Activated CD8-positive, alpha-beta memory T cell treated with anti-CD3 and anti-CD28 coated beads for 48 hours (primary cell): ENCODE measurements at regions not wholly inside any gene's neighbourhood (a gene's known extent, or its start where the extent isn't known, plus 50 kb on each side); places are given as distances from the start of the nearest gene placed in this dataset.

ENCODE experiments used
- DNase-seq, 3 experiments: peaks; one replicate each; pipeline ENCODE4 v3.0.0-alpha.2; 2020; ENCODE audit warnings: low read depth in 2 of 3, low spot score in 2 of 3

DNA sequence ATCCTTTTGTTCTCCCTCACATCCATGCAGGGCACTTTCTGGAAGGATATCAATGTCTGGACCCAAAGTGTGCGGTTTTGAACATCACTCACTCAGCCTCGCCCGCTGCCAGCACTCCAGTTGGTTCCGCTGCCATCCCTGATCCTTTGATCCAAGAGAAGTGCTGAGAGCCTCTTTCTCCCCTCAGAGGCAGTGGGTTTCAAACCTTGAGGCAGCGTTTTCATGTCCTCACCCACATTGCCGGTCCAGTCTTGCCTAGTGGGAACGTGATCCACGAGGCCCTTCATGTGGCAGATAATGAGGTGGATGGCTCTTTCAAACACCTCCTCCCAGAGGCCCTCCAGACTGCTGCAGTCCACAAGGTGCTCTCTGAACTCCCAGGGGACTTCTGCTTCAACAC is 122.2 kb downstream of the ACTL8 start:
- no peak for DNase-seq

DNA sequence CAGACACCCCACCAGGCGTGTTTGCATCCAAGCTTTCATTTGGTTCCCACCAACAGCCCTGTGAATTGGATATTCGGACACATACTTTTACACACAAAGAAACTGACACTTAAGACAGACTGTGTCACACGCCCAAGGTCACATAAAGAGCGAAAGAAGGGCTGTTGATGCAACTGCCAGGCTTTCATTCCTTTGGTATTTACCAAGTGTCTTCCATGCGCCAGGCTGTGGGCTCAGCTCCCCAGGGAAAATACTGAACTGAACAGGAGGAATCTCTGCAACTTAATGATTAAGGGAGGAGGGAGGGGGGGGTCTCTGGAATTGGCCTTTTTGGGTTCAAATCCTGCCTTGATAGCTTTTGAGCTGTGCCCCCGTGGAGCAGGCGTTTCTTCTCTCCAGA is 122.8 kb downstream of the ACTL8 start:
- no peak for DNase-seq

DNA sequence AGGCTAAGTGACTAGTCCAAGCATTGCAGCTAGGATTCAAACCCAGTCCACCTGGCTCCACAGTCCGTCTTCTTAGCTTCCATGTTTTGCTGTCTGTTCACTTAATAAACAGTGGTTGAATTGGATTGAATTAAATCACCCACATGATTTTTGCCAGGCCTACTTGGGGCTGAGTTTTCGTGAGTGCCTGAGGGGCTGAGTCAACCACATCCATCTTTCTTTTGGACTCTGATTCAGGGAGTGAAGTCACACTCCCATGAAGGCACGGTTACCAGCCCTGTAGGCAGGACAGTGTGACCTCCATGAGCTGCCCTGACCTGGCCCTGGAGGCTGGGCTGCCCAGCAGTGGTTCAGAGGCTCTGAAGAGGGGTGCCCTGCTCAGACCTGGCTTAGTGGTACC is 123.7 kb downstream of the ACTL8 start:
- DNase-seq: no peak

DNA sequence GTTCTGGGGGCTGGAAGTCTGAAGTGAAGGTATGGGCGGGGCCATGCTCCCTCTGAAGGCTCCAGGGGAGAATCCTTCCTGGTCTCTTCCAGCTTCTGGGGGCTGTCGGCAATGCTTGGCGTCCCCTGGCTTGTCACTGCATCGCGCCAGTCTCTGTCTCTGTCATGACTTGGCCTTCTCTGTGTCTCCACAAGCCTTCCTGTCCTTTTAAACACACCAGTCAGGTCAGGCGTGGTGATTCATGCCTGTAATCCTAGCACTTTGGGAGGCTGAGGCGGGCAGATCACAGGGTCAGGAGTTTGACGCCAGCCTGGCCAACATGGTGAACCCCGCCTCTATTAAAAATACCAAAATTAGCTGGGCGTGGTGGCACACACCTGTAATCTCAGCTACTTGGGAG is 125.3 kb downstream of the ACTL8 start:
- no peak for DNase-seq

DNA sequence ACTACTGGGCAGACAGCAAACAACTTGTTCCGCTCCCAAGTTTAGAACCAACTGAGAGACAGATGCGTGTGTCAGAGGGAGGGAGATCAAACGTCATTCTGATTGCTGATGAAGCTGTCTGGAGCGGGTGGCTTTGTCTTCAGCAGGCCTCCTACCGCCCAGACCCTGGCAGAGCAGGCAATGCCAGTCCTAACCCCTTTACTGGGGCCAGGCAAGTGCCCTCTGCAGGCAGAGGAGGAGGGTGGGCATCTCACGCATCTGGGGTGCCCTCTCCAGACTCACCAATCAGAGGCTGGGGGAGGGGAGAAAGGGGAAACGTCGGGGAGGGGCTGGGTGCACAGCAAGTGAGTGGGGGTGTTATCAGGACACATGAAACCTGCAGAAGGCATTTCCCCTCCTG is 126.6 kb downstream of the ACTL8 start:
- no peak for DNase-seq

DNA sequence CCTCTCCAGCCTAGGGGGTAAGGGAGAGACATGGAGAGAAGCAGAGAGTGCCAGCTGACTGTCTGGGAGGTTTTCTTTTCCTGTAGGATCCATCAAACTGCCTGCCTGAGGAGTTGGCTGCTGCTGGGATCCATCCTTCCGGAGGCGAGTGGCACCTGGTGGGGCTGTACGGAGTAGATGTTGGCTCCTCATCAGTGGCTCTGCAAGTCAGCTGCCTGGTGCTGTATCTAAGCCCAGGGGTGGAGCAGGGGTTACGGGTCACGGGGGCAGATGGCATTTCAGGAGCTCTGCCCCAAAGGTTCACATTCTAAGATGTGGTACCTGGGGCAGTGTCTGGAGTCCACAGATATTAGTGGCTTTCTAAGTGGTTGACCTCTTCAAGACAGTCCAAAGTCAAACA is 128.0 kb downstream of the ACTL8 start:
- DNase-seq: no peak

DNA sequence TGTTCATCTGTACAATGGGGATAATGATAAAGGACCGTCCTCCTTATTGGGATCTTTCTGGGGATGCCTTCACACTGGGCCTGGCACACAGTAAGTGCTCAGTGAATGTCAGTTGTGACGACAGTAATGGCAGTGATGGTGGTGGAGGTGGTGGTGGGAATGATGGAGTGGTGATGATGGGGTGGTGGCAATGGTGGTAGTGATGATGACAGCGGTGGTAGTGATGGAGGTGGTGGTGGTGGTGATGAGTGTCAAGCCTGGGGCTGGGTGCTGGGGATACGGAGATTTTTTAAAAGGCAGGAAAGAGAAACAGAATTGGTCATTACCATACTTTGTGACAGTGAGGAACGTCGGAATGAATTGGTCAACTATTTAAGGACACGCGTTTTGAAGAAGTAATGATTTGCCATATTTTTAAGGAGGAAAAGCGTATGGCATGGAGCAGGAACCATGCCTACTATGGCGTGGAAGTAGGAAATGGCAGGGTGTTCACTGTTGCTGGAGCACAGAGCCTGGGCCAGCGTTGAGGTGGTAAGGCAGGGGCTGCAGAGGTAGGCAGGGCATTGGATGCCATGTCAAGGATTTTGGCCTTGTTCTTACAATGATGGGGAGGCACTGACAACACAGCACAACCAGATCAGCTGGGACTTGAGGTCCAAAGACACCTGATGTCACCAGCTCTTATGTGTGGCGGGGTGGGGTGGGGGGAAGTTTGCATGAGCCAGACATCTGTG is 128.7 kb downstream of the ACTL8 start:
- no peak for DNase-seq

DNA sequence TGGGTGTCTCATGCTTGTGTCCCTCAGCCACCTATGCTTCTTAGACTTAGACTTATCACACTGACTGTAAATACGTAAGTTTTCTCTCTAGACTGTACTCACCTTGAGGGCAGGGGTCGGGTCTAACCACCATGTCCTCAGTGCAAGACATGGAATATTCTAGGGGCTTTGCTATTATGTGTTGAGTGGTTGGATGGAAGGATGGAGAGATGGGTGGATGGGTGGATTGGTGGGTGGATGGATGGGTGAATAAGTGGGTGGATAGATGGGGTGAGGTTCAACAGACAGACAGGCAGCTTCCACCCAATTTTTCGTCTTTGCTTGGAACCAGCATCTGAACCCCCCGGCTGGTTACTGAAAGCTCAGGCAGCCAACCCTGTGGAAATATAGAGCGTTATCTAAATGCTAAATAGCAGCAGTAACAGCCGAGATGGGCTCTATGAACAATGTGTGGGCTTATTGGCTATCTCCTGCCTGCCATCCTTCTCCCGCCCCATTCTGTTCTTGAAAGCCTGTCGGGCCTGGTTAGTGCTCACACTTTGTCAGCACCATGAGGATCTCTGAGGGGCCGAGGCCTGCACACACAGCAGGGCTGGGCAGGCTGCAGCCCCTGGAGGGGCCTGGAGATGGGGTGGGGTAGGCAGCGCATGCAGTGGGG is 130.7 kb downstream of the ACTL8 start:
- DNase-seq: no peak

DNA sequence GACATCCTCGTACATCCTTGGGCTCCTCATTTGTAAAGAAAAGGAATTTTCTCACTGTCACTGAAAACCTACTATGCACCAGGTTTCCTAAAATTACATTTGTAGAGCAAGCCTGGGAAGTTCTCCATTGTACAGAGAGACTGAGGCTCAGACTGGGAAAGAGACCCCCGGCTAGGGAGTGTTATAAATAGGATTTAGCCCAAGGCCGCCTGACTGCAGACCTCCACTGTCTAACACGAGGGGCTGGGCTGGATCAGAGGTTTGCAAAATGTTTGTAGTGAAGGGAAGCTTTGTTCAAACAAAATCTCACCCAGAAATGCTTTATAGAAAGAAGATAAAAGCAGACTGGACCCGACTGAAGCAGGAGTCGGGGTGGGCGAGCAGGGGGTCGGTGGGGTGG is 131.3 kb downstream of the ACTL8 start:
- no peak for DNase-seq

DNA sequence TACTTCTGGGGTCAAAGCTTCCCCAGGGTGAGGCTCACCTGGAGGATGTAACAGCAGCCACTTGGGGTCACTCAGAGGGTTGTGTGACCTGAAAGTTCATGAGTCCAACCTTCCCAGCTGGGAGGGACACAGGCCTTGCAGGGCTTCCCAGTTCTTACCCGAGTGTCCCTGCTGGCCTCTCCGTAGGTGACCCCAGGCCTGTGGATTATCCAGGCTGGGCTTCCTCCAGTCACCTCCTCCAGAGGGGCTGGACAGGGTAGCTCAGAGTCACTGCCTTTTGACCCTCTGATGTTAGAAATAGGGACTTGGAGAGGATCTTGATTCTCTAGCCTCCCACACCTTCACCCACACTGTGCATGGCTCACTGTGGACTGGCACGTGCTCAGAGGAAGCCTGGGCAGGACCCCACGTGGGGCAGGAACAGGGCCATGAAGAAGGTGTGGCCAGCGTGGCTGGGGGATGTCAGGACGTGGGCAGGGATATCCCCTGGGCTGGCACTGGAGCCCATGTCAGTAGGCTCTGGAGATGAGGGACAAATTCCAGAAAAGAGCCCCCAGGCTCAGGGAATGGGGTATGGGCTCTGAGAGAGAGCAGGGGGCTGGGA is 131.8 kb downstream of the ACTL8 start:
- DNase-seq: no peak

DNA sequence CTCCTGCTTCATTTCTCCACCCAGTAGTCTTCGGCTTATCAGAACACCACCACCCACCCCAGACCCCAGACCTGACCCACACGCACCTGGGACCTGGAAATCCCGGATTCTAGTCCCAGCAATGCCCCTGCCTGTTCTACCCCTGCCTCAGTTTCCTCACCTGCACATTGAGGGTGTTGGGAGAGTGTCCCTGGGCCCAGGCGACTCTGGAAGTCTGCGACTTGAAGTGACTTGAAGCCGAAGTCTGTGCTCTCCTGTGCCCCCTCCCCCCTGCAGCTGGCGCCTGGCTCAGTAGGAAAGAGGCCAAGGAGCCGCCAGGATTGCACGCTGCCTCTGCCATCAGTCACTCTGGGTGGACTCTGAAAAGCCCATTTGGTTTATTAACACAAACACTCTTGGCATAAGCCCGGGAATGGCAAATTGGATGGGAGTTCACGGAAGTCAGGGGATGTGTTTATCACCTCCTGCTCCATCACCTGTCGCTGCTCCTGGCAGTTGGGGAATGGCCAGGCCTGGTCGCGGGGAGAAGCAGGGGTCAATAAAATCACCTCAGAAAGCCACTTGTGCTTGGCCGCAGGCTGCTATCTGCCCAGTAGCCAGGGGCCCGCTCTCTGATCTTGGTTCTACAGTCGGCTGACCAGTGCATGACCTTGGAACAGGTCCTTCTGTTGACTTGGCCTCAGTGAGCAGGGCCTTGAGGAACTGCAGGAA is 132.7 kb downstream of the ACTL8 start:
- no peak for DNase-seq

DNA sequence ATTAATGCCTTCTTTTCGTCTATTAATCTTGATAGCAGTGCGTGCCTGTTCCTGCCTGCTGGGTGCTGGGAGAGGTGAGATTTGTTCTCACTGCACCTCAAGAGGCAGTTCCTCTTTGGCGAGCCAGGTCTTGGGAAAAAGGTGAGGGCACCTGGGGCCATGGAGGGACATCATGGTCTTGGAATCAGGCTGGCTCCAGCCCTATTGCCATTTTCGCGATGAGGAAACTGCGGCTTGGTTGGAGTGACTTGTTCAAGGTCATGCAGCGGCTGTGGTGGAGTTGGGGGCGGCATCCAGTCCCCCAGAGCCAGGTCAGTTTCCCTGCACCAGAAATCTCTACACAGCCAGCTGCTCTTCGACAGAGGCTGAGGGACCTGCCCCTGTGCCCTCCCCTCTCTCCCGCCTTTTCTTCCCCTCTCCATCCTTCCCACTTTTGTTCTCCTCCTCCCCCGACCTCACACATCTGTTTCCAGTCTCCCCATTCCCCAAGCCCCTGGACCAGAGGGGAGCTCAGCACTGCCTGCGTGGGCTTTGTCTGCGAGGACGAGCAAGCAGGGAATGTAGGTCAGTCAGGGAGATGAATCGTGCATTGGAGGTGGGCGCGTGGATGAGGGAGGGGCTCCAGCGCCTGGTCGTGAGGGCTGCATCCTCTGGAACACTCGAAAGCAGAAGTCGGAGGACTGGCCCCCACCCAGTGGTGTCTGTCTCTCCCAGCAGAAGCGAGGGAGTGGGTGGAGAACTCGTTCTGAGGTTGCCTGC is 135.1 kb downstream of the ACTL8 start:
- no peak for DNase-seq

DNA sequence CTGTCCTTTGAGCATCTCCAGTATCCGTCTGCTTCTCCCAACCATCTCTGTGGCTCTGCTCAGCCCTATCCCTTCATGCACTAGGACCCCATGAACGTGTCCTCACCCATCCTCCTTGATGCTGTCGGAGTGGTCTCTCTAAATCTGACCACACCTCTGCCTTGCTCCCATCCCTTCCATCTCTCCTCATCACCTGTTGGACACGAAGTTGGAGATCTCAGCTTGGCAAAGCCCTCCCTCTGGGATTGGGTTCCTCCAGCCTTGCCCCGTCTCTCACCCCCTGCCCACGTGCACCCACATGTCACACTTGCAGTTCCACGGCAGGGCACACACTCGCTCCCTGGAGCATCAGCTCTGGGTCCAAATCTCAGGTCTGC is 135.7 kb downstream of the ACTL8 start:
- no peak for DNase-seq

DNA sequence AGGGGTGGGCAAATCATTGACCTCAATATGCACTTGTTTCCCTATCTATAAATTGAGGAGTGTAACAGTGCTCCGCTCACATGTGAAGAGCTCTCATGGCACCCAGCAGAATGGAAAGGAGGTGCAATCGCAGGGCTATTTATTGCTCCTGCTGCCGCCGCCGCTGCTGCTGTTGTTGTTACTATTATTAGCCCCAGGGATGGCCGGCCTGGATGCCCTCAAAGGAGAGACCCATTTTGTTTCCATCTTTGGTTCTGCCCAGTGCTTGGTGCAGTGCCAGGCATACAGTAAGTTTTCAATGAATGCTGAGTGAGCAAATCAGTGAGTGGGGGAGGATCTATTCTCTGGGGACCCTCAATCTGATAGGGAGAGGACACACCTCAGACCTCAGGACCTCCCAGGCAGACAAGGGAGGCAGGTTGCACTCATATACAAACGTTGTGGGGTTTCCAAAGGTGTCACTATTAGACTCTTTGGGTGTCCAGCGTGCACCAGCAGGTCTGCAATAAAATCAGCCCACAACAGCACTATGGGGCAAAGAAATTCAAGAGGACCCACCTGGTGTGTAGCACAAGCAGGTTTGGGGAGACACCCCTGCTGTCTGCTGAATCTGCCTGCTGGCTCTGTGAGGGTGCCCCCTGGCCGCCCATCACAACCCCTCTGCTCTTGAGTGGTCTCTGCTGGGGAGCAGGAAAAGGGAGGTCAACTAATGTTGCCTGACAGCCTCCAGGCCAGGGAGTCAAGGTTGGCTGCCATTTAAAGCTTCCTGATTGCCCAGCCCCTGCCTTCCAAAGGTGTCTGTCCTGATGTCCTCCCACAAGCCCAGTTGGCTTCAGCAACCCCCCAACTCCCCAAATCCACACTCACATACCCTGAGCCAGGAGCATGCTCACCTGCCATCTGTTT is 136.3 kb downstream of the ACTL8 start:
- DNase-seq: no peak

DNA sequence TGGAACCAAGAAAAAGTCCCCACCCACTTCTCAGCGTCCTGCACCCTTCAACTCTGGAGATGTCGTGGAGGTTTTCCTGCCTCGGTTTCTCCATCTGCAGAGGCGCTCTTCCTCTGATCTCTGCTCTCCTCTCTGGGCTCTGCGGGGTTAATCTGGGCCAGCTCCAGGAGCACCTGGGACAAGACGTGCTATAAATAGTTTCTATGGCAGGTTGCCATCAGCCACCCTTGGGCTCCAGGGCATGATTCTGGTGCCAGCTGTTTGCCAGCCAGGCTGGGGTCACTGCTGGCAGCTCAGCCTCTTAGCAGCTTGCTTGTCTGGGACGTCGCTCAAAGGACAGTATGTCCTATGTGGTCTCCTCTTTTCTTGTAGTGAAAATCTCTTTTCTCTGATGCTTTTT is 137.1 kb downstream of the ACTL8 start:
- no peak for DNase-seq

DNA sequence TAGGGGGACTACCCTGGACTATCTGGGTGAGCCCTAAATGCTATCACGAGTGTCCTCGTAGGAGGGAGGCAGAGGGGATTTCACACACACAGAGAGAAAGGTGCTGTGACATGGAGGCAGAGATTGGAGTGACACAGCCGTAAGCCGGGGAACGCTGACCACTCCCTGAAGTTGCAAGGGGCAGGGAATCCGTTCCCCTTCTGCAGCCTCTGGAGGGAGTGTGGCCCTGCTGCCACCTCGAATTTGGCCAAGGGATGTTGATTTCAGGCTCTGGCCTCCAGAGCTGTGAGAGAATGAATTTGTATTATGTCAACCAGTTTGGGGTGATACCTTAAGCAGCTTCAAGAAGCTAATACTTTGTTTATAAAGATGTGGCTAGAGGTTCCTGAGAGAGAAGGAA is 137.7 kb downstream of the ACTL8 start:
- no peak for DNase-seq

DNA sequence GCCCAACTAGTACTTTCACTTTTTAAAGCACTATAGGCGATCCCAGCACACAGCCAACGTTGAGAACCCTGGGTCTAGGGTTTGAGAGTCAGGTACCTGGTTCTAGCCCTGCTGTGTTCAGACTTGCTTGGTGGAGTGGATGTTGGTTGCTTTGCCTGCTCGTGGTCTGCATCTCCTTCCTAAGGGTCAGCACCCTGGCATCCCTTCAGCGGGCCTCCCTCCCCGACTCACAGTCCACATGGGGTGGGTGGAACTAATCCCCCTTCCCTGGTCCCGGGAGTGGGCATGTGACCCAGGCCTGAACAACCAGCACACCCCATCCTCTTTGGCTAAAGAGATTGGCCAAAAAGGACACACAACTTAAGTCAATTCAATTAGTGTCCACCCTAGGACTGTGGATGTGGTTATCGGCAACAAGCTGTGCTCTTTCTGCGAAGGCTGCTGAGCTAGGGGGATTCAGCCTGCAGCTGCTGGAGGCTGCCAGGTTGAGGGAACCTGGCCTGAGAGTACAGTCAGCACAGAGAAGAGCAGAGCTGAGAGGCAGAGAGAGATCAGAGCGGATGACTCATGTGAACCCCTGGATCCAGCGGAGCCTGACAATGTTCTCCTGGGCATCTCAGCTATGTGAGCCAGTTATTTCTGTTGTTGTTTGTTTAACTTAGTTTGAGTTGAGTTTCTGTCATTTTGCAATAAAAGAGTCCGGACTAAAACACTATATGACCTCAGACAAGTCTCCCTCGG is 138.9 kb downstream of the ACTL8 start:
- DNase-seq: no peak

DNA sequence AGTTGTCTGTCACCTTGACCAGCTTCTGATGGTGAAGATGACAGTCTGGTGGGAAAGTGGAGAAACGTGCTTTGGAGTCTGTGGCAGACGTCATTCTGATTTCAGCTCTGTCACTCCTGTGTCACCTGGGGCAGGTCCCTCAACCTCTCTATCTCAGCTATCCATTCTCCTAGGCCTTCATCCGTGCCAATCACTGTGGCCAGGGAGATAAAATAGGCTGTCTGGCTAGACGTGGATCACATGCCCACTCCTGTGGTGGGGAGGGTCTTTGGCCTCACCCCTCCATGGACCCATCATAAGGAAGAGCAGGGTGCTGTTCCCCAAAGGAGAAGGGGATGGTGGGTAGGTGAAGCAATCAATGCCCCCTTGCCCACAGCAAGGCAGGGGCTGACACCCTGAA is 140.3 kb downstream of the ACTL8 start:
- DNase-seq: no peak

DNA sequence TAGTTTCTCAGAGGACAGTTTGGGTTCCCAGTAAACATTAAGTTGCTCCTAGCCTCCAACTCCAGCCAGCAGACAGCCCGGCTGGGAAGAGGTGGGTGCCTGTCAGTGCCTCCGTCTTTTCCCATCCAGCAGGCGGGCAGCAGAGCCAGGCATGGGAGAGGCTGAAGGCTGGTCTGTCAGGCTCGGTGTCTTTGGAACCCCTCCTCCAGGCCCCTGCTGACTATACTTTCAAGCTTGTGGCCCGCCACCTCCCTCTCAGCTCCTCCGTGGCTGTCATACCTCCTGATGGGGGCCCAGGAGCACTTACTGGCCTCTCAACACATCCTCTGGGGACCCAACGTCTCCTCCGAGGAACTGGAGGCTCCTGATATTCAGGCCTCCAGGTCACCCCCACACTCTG is 140.9 kb downstream of the ACTL8 start:
- no peak for DNase-seq

DNA sequence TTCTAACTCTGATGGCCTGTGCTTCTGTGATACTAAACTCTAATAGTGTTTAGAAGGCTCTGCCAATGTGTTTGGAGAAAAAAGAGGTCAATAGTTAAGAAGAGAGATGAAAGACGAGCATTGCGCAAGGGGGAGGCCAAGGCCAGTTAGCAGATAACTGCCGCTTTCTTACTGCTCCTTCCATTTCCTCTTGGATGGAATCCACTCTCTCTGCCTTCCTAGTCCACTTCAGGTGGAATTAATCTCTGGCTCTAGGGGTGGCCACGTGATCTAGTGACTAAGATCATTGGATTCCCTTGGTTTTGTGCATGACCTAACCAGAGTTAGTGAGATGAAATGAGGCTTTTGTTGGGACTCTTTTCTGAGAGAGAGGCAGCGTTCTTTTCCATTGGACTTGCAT is 148.3 kb downstream of the ACTL8 start:
- DNase-seq: no peak
